Activated T-cell treated with anti-CD3 and anti-CD28 coated beads for 4 hours (primary cell): ENCODE measurements at regions not wholly inside any gene's neighbourhood (a gene's known extent, or its start where the extent isn't known, plus 50 kb on each side); places are given as distances from the start of the nearest gene placed in this dataset.

Experiments
- DNase-seq: peaks from one replicate; pipeline ENCODE4 v3.0.0-alpha.2; 2020

- DNase-seq: no peak
These were observed 280.7 kb upstream of the SALL3 start for GRCh38 chr18:78698914-78699313.

- DNase-seq: no peak
These were observed 280.1 kb upstream of the SALL3 start for GRCh38 chr18:78699499-78699898.

GRCh38 chr18:78701771-78702396 lies 277.7 kb upstream of the SALL3 start:
- no peak for DNase-seq

- DNase-seq: no peak
These were observed 276.3 kb upstream of the SALL3 start for GRCh38 chr18:78703291-78703690.

- DNase-seq: no peak
These were observed 274.6 kb upstream of the SALL3 start for GRCh38 chr18:78704971-78705461.

GRCh38 chr18:78709261-78709809 lies 270.3 kb upstream of the SALL3 start:
- DNase-seq: no peak

- no peak for DNase-seq
These were observed 268.3 kb upstream of the SALL3 start for GRCh38 chr18:78711316-78711715.

GRCh38 chr18:78711971-78712370 lies 267.6 kb upstream of the SALL3 start:
- no peak for DNase-seq

- no peak for DNase-seq
These were observed 266.5 kb upstream of the SALL3 start for GRCh38 chr18:78713069-78713468.

GRCh38 chr18:78713726-78714125 lies 265.9 kb upstream of the SALL3 start:
- no peak for DNase-seq

GRCh38 chr18:78716022-78716421 lies 263.6 kb upstream of the SALL3 start:
- DNase-seq: no peak

GRCh38 chr18:78716581-78716980 lies 263.0 kb upstream of the SALL3 start:
- no peak for DNase-seq

- DNase-seq: no peak
These were observed 262.4 kb upstream of the SALL3 start for GRCh38 chr18:78717051-78717765.

- DNase-seq: no peak
These were observed 261.9 kb upstream of the SALL3 start for GRCh38 chr18:78717766-78718150.

- DNase-seq: no peak
These were observed 259.8 kb upstream of the SALL3 start for GRCh38 chr18:78719821-78720220.

- no peak for DNase-seq
These were observed 259.0 kb upstream of the SALL3 start for GRCh38 chr18:78720456-78721237.

- DNase-seq: no peak
These were observed 258.3 kb upstream of the SALL3 start for GRCh38 chr18:78721238-78721875.

- DNase-seq: no peak
These were observed 257.6 kb upstream of the SALL3 start for GRCh38 chr18:78721981-78722380.

- no peak for DNase-seq
These were observed 257.2 kb upstream of the SALL3 start for GRCh38 chr18:78722386-78722785.

- DNase-seq: no peak
These were observed 256.5 kb upstream of the SALL3 start for GRCh38 chr18:78722929-78723710.

GRCh38 chr18:78724214-78724914 lies 255.3 kb upstream of the SALL3 start:
- DNase-seq: no peak

GRCh38 chr18:78725426-78725825 lies 254.2 kb upstream of the SALL3 start:
- DNase-seq: no peak
